Suprapubic skin (tissue), 4 donors: ENCODE measurements at regions not wholly inside any gene's neighbourhood (a gene's known extent, or its start where the extent isn't known, plus 50 kb on each side); places are given as distances from the start of the nearest gene placed in this dataset.

Experiments used
- DNase-seq, 2 donors: peaks; one replicate each; pipeline ENCODE4 v3.0.0-alpha.2; 2019; ENCODE audit warnings: low spot score in 2 of 2
- H3K27ac ChIP-seq: fragments of 200-600 bp; sonication (generic); one replicate; pipeline ENCODE4 v1.5.1; 2019
- H3K27me3 ChIP-seq: fragments of 200-600 bp; sonication (generic); one replicate; pipeline ENCODE4 v1.5.1; 2019
- H3K36me3 ChIP-seq: fragments of 200-600 bp; sonication (generic); one replicate; pipeline ENCODE4 v1.5.1; 2019
- H3K4me1 ChIP-seq: fragments of 200-600 bp; sonication (generic); one replicate; pipeline ENCODE4 v1.5.1; 2019
- H3K4me3 ChIP-seq: fragments of 200-600 bp; sonication (generic); one replicate; pipeline ENCODE4 v1.5.1; 2019; ENCODE audit warnings: mild to moderate bottlenecking
- H3K9me3 ChIP-seq: fragments of 200-600 bp; sonication (generic); one replicate; pipeline ENCODE4 v1.5.1; 2019
- EP300 ChIP-seq: sonication (generic); formaldehyde crosslinking; IDR thresholded peaks from one replicate; pipeline ENCODE4 v1.6.1; 2017; ENCODE audit warnings: antibody characterized with exemption
- POLR2A ChIP-seq, 2 donors: fragments of 450-650 bp; IDR thresholded peaks; one replicate each; pipeline ENCODE4 v1.6.1; 2017; ENCODE audit warnings: antibody characterized with exemption in 2 of 2, mild to moderate bottlenecking in 2 of 2, moderate library complexity in 2 of 2
- POLR2AphosphoS5 ChIP-seq, 3 donors: sonication (generic); formaldehyde crosslinking; IDR thresholded peaks; one replicate each; pipeline ENCODE4 v1.6.1; 2017; ENCODE audit warnings: antibody characterized with exemption in 3 of 3
- WGBS: methylation state at CpG from one replicate; pipeline ENCODE4 v1.1.5; 2018; 5-methylcytosine and 5-hydroxymethylcytosine counted together
- TF ChIP-seq, protein P1 (sequence below), 2 donors: fragments of 200-600 bp in 1 of 2; fragments of 450-650 bp in 1 of 2; sonication (generic) in 1 of 2; IDR thresholded peaks; one replicate each; pipeline ENCODE4 v1.5.1; 2016 to 2019; ENCODE audit warnings: antibody characterized with exemption in 2 of 2, mild to moderate bottlenecking in 1 of 2, moderate library complexity in 1 of 2

- Histone ChIP-seq H3K4me1 (no peaks in the 10 kb centered on the region), H3K4me3 (no peak overlapping the region), H3K36me3 (no peaks in the 10 kb centered on the region), H3K27ac (no peak overlapping the region), H3K9me3 (peaks cover 4% of the 10 kb centered on the region), H3K27me3 (peaks cover 4% of the 10 kb centered on the region)
- DNase-seq, result no peak
- WGBS, result 83% methylated on average over 13 of the region's 13 CpGs
- no peak for TF ChIP-seq EP300
- TF ChIP-seq, protein P1, sequence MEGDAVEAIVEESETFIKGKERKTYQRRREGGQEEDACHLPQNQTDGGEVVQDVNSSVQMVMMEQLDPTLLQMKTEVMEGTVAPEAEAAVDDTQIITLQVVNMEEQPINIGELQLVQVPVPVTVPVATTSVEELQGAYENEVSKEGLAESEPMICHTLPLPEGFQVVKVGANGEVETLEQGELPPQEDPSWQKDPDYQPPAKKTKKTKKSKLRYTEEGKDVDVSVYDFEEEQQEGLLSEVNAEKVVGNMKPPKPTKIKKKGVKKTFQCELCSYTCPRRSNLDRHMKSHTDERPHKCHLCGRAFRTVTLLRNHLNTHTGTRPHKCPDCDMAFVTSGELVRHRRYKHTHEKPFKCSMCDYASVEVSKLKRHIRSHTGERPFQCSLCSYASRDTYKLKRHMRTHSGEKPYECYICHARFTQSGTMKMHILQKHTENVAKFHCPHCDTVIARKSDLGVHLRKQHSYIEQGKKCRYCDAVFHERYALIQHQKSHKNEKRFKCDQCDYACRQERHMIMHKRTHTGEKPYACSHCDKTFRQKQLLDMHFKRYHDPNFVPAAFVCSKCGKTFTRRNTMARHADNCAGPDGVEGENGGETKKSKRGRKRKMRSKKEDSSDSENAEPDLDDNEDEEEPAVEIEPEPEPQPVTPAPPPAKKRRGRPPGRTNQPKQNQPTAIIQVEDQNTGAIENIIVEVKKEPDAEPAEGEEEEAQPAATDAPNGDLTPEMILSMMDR (IDR thresholded peaks at IDR 0.05), result no peak
- TF ChIP-seq POLR2A (IDR thresholded peaks at IDR 0.05), result no peak
- no peak for TF ChIP-seq POLR2AphosphoS5 (IDR thresholded peaks at IDR 0.05)
Measured at GRCh38 chr19:29129148-29129547, 83.8 kb downstream of the UQCRFS1 start.

GRCh38 chr19:29128203-29128602 is 84.7 kb downstream of the UQCRFS1 start:
- Histone ChIP-seq H3K36me3 (no peaks in the 10 kb centered on the region), H3K27me3 (peaks cover 4% of the 10 kb centered on the region), H3K4me3 (no peak overlapping the region), H3K4me1 (no peaks in the 10 kb centered on the region), H3K27ac (no peak overlapping the region), H3K9me3 (peaks cover 4% of the 10 kb centered on the region)
- peak in 1 of 2 donors; percentile 69 for DNase-seq
- TF ChIP-seq, protein P1 (IDR thresholded peaks at IDR 0.05), result no peak
- no peak for TF ChIP-seq EP300
- TF ChIP-seq POLR2A (IDR thresholded peaks at IDR 0.05), result no peak
- TF ChIP-seq POLR2AphosphoS5 (IDR thresholded peaks at IDR 0.05), result no peak
- WGBS, result 87% methylated on average over 8 of the region's 8 CpGs

- no peak overlapping the region for H3K4me3 ChIP-seq
- WGBS, result 76% methylated on average over 5 of the region's 5 CpGs
- H3K9me3 ChIP-seq, result no peaks in the 10 kb centered on the region
- H3K4me1 ChIP-seq, result no peaks in the 10 kb centered on the region
- DNase-seq, result no peak
- no peaks in the 10 kb centered on the region for H3K36me3 ChIP-seq
- TF ChIP-seq POLR2AphosphoS5 (IDR thresholded peaks at IDR 0.05) (no peak), EP300 (no peak), POLR2A (IDR thresholded peaks at IDR 0.05) (no peak)
- TF ChIP-seq, protein P1 (IDR thresholded peaks at IDR 0.05), result no peak
- no peaks in the 10 kb centered on the region for H3K27me3 ChIP-seq
- no peak overlapping the region for H3K27ac ChIP-seq
Measured at GRCh38 chr19:29122185-29122584, 90.8 kb downstream of the UQCRFS1 start.

DNA sequence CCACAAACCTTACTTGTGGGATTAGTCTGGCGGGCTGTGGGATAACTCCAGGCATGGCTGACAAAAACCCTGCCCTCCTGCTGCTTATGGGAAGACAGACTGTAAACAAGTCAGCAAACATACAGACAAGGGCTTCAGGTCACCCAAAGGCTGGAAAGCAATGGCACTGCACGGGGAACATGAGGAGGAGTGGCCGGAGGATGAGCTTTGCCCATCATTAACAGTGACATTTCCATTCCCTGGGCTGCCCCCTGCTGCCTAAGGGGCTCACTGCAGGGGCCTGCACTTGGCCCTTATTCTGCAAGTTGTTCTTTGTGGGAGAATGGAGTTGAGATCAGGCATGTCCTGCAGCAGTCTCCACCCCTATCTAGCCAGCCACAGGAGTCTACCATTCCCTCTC is 91.3 kb downstream of the UQCRFS1 start:
- peak in 1 of 2 donors; percentile 52 for DNase-seq
- Histone ChIP-seq H3K4me1 (no peaks in the 10 kb centered on the region), H3K36me3 (no peaks in the 10 kb centered on the region), H3K9me3 (no peaks in the 10 kb centered on the region), H3K27ac (no peak overlapping the region), H3K27me3 (no peaks in the 10 kb centered on the region), H3K4me3 (no peak overlapping the region)
- TF ChIP-seq, protein P1 (IDR thresholded peaks at IDR 0.05), result peak in 1 of 2 donors; percentile 46
- no peak for TF ChIP-seq EP300
- 75% methylated on average over 1 of the region's 3 CpGs for WGBS

- WGBS, result 60% methylated on average over 6 of the region's 6 CpGs
- TF ChIP-seq EP300 (no peak), POLR2AphosphoS5 (IDR thresholded peaks at IDR 0.05) (no peak), POLR2A (IDR thresholded peaks at IDR 0.05) (no peak)
- TF ChIP-seq, protein P1 (IDR thresholded peaks at IDR 0.05), result no peak
- no peaks in the 10 kb centered on the region for H3K27me3 ChIP-seq
- H3K27ac ChIP-seq, result no peak overlapping the region
- H3K4me1 ChIP-seq, result no peaks in the 10 kb centered on the region
- DNase-seq, result no peak
- no peak overlapping the region for H3K4me3 ChIP-seq
- H3K9me3 ChIP-seq, result no peaks in the 10 kb centered on the region
- no peaks in the 10 kb centered on the region for H3K36me3 ChIP-seq
Measured at GRCh38 chr19:29120466-29120865, 92.5 kb downstream of the UQCRFS1 start.
